Naive thymus-derived CD4-positive, alpha-beta T cell (primary cell): ENCODE measurements at regions not wholly inside any gene's neighbourhood (a gene's known extent, or its start where the extent isn't known, plus 50 kb on each side); places are given as distances from the start of the nearest gene placed in this dataset.
"Not testable (repeated sequence)": the region's sequence is repeated elsewhere in the genome, so short reads cannot be mapped to it uniquely, and the experiment has no call there.

ENCODE experiments used
- ATAC-seq: fragments of 150-1000 bp; cut with Tn5 transposase; 2 replicates; pipeline ENCODE4 v1.10.0; 2021; ENCODE audit warnings: mild to moderate bottlenecking, moderate library complexity
- CTCF ChIA-PET: fragments of 350-600 bp; sonication (Branson Sonifier 250); formaldehyde crosslinking; loops from one replicate; lab custom pipeline; 2021; ENCODE audit warnings: antibody characterized with exemption; lab: Charles Lee
- POLR2A ChIA-PET: fragments of 350-600 bp; sonication (Branson Sonifier 250); formaldehyde crosslinking; loops from one replicate; lab custom pipeline; 2021; ENCODE audit warnings: antibody characterized with exemption, inconsistent platforms; lab: Charles Lee
- DNase-seq, 9 donors: peaks; one replicate each; pipeline versions ENCODE4 v3.0.0 to v3.0.0-alpha.2; 2020 to 2022; ENCODE audit warnings: mixed read lengths in 1 of 9
- H3K27ac ChIP-seq: one replicate; pipeline ENCODE4 v1.7.0; 2013; ENCODE audit warnings: mild to moderate bottlenecking, low read depth, low read length, moderate library complexity
- H3K27me3 ChIP-seq, 2 donors: one replicate each; pipeline ENCODE4 v1.7.0; 2013; ENCODE audit warnings: low read length in 2 of 2, mild to moderate bottlenecking in 2 of 2, moderate library complexity in 2 of 2; ENCODE audit not compliant: control insufficient read depth in 2 of 2, insufficient read depth in 2 of 2
- H3K36me3 ChIP-seq, 3 experiments: 1 replicate in 2 of 3; 2 replicates in 1 of 3; pipeline ENCODE4 v1.7.0; 2013; ENCODE audit warnings: low read length in 3 of 3, mild to moderate bottlenecking in 3 of 3, moderate library complexity in 1 of 3; ENCODE audit not compliant: insufficient read depth in 3 of 3, control insufficient read depth in 2 of 3
- H3K4me1 ChIP-seq, 2 donors: one replicate each; pipeline ENCODE4 v1.7.0; 2013; ENCODE audit warnings: low read length in 2 of 2, mild to moderate bottlenecking in 2 of 2, moderate library complexity in 1 of 2; ENCODE audit not compliant: control insufficient read depth in 2 of 2, insufficient read depth in 2 of 2
- H3K4me3 ChIP-seq: 2 replicates; pipeline ENCODE4 v1.7.0; 2013; ENCODE audit warnings: mild to moderate bottlenecking, low read length
- H3K9me3 ChIP-seq, 3 experiments: 1 replicate in 2 of 3; 2 replicates in 1 of 3; pipeline ENCODE4 v1.7.0; 2013; ENCODE audit warnings: low read length in 3 of 3; ENCODE audit not compliant: control insufficient read depth in 2 of 3
- H3K27ac Mint-ChIP-seq, 9 donors: one replicate each; pipeline ENCODE4 v1.8.0; 2020 to 2022; ENCODE audit warnings: mixed read lengths in 9 of 9, mild to moderate bottlenecking in 8 of 9, moderate library complexity in 5 of 9, inconsistent platforms in 2 of 9
- H3K27me3 Mint-ChIP-seq, 5 donors: one replicate each; pipeline ENCODE4 v1.8.0; 2021 to 2022; ENCODE audit warnings: mixed read lengths in 5 of 5, mild to moderate bottlenecking in 1 of 5
- H3K36me3 Mint-ChIP-seq, 5 donors: one replicate each; pipeline ENCODE4 v1.8.0; 2020 to 2022; ENCODE audit warnings: mixed read lengths in 5 of 5, mild to moderate bottlenecking in 3 of 5, inconsistent platforms in 1 of 5
- H3K4me1 Mint-ChIP-seq, 7 donors: one replicate each; pipeline ENCODE4 v1.8.0; 2020 to 2022; ENCODE audit warnings: mixed read lengths in 7 of 7, mild to moderate bottlenecking in 3 of 7, inconsistent platforms in 1 of 7
- H3K4me3 Mint-ChIP-seq, 10 donors: one replicate each; pipeline ENCODE4 v1.8.0; 2020 to 2022; ENCODE audit warnings: mild to moderate bottlenecking in 10 of 10, mixed read lengths in 10 of 10, moderate library complexity in 6 of 10, inconsistent platforms in 2 of 10
- H3K9me3 Mint-ChIP-seq, 11 donors: one replicate each; pipeline ENCODE4 v1.8.0; 2020 to 2022; ENCODE audit warnings: mixed read lengths in 11 of 11, mild to moderate bottlenecking in 4 of 11, inconsistent platforms in 1 of 11, moderate library complexity in 1 of 11
- intact Hi-C, 2 donors: fragments of 100-400 bp; cut with micrococcal nuclease; formaldehyde crosslinking; loops; one replicate each; pipeline ENCODE4 v1.15.1; 2023

GRCh38 chr11:115606498-115607220, 102.4 kb upstream of the CADM1 start:
- Histone ChIP-seq H3K27me3 (no peaks in the 10 kb centered on the region), H3K9me3 (no peaks in the 10 kb centered on the region), H3K4me3 (no peak overlapping the region), H3K4me1 (no peaks in the 10 kb centered on the region), H3K36me3 (no peaks in the 10 kb centered on the region), H3K27ac (no peak overlapping the region)
- H3K9me3 Mint-ChIP-seq = peaks cover 0 to 9% (median 3%) of the 10 kb centered on the region in 11 donors
- intact Hi-C loops = no loop called here
- no peaks in the 10 kb centered on the region for H3K4me1 Mint-ChIP-seq
- POLR2A ChIA-PET = no interaction called here
- peaks cover 0 to 10% (median 4%) of the 10 kb centered on the region in 5 donors for H3K27me3 Mint-ChIP-seq
- CTCF ChIA-PET = no interaction called here
- H3K4me3 Mint-ChIP-seq = no peak overlapping the region
- ATAC-seq = no peak
- H3K27ac Mint-ChIP-seq = no peak overlapping the region
- H3K36me3 Mint-ChIP-seq = no peaks in the 10 kb centered on the region
- no peak for DNase-seq

GRCh38 chr11:115605871-115606497, 101.8 kb upstream of the CADM1 start:
- POLR2A ChIA-PET = no interaction called here
- CTCF ChIA-PET = no interaction called here
- Histone ChIP-seq H3K27ac (no peak overlapping the region), H3K27me3 (no peaks in the 10 kb centered on the region), H3K36me3 (no peaks in the 10 kb centered on the region), H3K4me1 (no peaks in the 10 kb centered on the region), H3K9me3 (no peaks in the 10 kb centered on the region), H3K4me3 (no peak overlapping the region)
- no peak for DNase-seq
- peaks cover 0 to 9% (median 4%) of the 10 kb centered on the region in 11 donors for H3K9me3 Mint-ChIP-seq
- no peaks in the 10 kb centered on the region for H3K4me1 Mint-ChIP-seq
- ATAC-seq = no peak
- no peak overlapping the region for H3K27ac Mint-ChIP-seq
- H3K27me3 Mint-ChIP-seq = peaks cover 0 to 7% (median 4%) of the 10 kb centered on the region in 5 donors
- intact Hi-C loops = no loop called here
- no peak overlapping the region for H3K4me3 Mint-ChIP-seq
- H3K36me3 Mint-ChIP-seq = no peaks in the 10 kb centered on the region

GRCh38 chr11:115605397-115605796, 101.2 kb upstream of the CADM1 start:
- H3K36me3 ChIP-seq, ATAC-seq, DNase-seq, H3K4me3 Mint-ChIP-seq, POLR2A ChIA-PET, H3K36me3 Mint-ChIP-seq, H3K9me3 Mint-ChIP-seq, H3K9me3 ChIP-seq, CTCF ChIA-PET, H3K27ac Mint-ChIP-seq, H3K4me3 ChIP-seq, H3K27me3 ChIP-seq, H3K4me1 ChIP-seq, intact Hi-C loops, H3K27ac ChIP-seq, H3K27me3 Mint-ChIP-seq, H3K4me1 Mint-ChIP-seq: not testable (repeated sequence)

- no peak overlapping the region for H3K27ac Mint-ChIP-seq
- no peak overlapping the region for H3K4me3 Mint-ChIP-seq
- POLR2A ChIA-PET = no interaction called here
- no peaks in the 10 kb centered on the region for H3K4me1 Mint-ChIP-seq
- Histone ChIP-seq H3K4me1 (no peaks in the 10 kb centered on the region), H3K27ac (no peak overlapping the region), H3K4me3 (no peak overlapping the region), H3K9me3 (peaks cover 0 to 3% (median 0%) of the 10 kb centered on the region in 3 experiments), H3K36me3 (no peaks in the 10 kb centered on the region), H3K27me3 (no peaks in the 10 kb centered on the region)
- intact Hi-C loops = no loop called here
- no peaks in the 10 kb centered on the region for H3K36me3 Mint-ChIP-seq
- H3K9me3 Mint-ChIP-seq = peaks cover 0 to 10% (median 1%) of the 10 kb centered on the region in 11 donors
- no peak for DNase-seq
- no peak for ATAC-seq
- no peaks in the 10 kb centered on the region for H3K27me3 Mint-ChIP-seq
- CTCF ChIA-PET = no interaction called here
Observed at GRCh38 chr11:115599125-115599524, 94.9 kb upstream of the CADM1 start.

- Mint-ChIP-seq H3K27me3 (no peaks in the 10 kb centered on the region), H3K4me1 (no peaks in the 10 kb centered on the region), H3K9me3 (peaks cover 0 to 10% (median 1%) of the 10 kb centered on the region in 11 donors), H3K4me3 (no peak overlapping the region), H3K36me3 (no peaks in the 10 kb centered on the region), H3K27ac (no peak overlapping the region)
- ATAC-seq = no peak
- intact Hi-C loops = no loop called here
- no peak for DNase-seq
- Histone ChIP-seq H3K4me1 (no peaks in the 10 kb centered on the region), H3K27me3 (no peaks in the 10 kb centered on the region), H3K27ac (no peak overlapping the region), H3K4me3 (no peak overlapping the region), H3K36me3 (no peaks in the 10 kb centered on the region), H3K9me3 (peaks cover 0 to 3% (median 0%) of the 10 kb centered on the region in 3 experiments)
- ChIA-PET CTCF (no interaction called here), POLR2A (no interaction called here)
Observed at GRCh38 chr11:115598257-115598901, 94.2 kb upstream of the CADM1 start.

GRCh38 chr11:115591380-115591779, 87.2 kb upstream of the CADM1 start:
- H3K27ac Mint-ChIP-seq = no peak overlapping the region
- Histone ChIP-seq H3K36me3 (no peaks in the 10 kb centered on the region), H3K4me1 (no peaks in the 10 kb centered on the region), H3K27me3 (no peaks in the 10 kb centered on the region), H3K27ac (no peak overlapping the region), H3K4me3 (no peak overlapping the region), H3K9me3 (no peaks in the 10 kb centered on the region)
- CTCF ChIA-PET = no interaction called here
- H3K36me3 Mint-ChIP-seq = peaks cover 0 to 7% (median 0%) of the 10 kb centered on the region in 5 donors
- H3K9me3 Mint-ChIP-seq = peaks cover 0 to 25% (median 7%) of the 10 kb centered on the region in 11 donors
- intact Hi-C loops = no loop called here
- DNase-seq (no peak), ATAC-seq (no peak)
- H3K4me1 Mint-ChIP-seq = no peaks in the 10 kb centered on the region
- no peak overlapping the region for H3K4me3 Mint-ChIP-seq
- POLR2A ChIA-PET = no interaction called here
- peaks cover 0 to 4% (median 0%) of the 10 kb centered on the region in 5 donors for H3K27me3 Mint-ChIP-seq
